HCT116 (cell line): ENCODE measurements at regions not wholly inside any gene's neighbourhood (a gene's known extent, or its start where the extent isn't known, plus 50 kb on each side); places are given as distances from the start of the nearest gene placed in this dataset.
A peak's percentile ranks its signal among the peaks of the same experiment; 100 is the strongest.

Source experiments
- ATAC-seq: fragments of 200-7000 bp; cut with Tn5 transposase; 2 replicates; pipeline ENCODE4 v1.9.1; 2020; ENCODE audit warnings: mild to moderate bottlenecking, moderate library complexity
- BruUV-seq: library from RNA; stranded (reverse); fragments of 400-500 nt; replicated peaks from 2 replicates; lab custom pipeline; 2021; lab: Mats Ljungman, UMichigan
- CTCF ChIA-PET: fragments of 300-600 bp; sonication (Branson Sonifier 250); formaldehyde crosslinking; loops from one replicate; lab custom pipeline; 2021; ENCODE audit warnings: antibody characterized with exemption; lab: Charles Lee
- POLR2A ChIA-PET: fragments of 300-600, 350-600 bp; sonication (Branson Sonifier 250); formaldehyde crosslinking; loops from one replicate; lab custom pipeline; 2021; ENCODE audit warnings: antibody characterized with exemption; lab: Charles Lee
- RAD21 ChIA-PET, 2 experiments: fragments of 300-600 bp; sonication (Branson Sonifier 250); formaldehyde crosslinking; loops; one replicate each; lab custom pipeline; 2023; ENCODE audit warnings: low total read pairs in 2 of 2; ENCODE audit not compliant: uncharacterized antibody in 2 of 2, unreplicated experiment in 2 of 2, low non-redundant PET in 1 of 2; lab: Charles Lee
- DNase-seq: peaks from one replicate; pipeline ENCODE4 v3.0.0-alpha.2; 2010; ENCODE audit warnings: low read depth, low spot score
- H2AFZ ChIP-seq: fragments of 200-600 bp; shearing (Covaris generic), sonication (generic); 2 replicates; pipeline ENCODE4 v1.6.1; 2017; ENCODE audit warnings: low read depth, mixed run types, mixed read lengths, antibody characterized with exemption, low read length; ENCODE audit not compliant: poor library complexity, severe bottlenecking
- H3K27ac ChIP-seq: 2 replicates; pipeline ENCODE4 v1.5.1; 2012; ENCODE audit warnings: low read depth, low read length
- H3K27me3 ChIP-seq: fragments of 200-600 bp; sonication (generic); 2 replicates; pipeline ENCODE4 v1.6.1; 2016; ENCODE audit warnings: mixed run types, low read length, mixed read lengths; ENCODE audit not compliant: insufficient read depth
- H3K36me3 ChIP-seq, 2 experiments: fragments of 200-500 bp in 1 of 2; fragments of 200-600 bp in 1 of 2; sonication (Bioruptor generic) in 1 of 2; sonication (generic) in 1 of 2; 2 replicates each; pipeline versions ENCODE4 v1.5.1 to v1.6.1; 2014 to 2016; ENCODE audit warnings: low read length in 2 of 2, inconsistent platforms in 1 of 2, mixed read lengths in 1 of 2, mixed run types in 1 of 2; ENCODE audit not compliant: insufficient read depth in 2 of 2, control insufficient read depth in 1 of 2
- H3K4me1 ChIP-seq, 2 experiments: fragments of 200-600 bp in 1 of 2; sonication (generic) in 1 of 2; 2 replicates each; pipeline versions ENCODE4 v1.5.1 to v1.6.1; 2012 to 2017; ENCODE audit warnings: low read length in 2 of 2, inconsistent platforms in 1 of 2, mild to moderate bottlenecking in 1 of 2, mixed read lengths in 1 of 2, mixed run types in 1 of 2, moderate library complexity in 1 of 2; ENCODE audit not compliant: insufficient read depth in 2 of 2, control insufficient read depth in 1 of 2
- H3K4me2 ChIP-seq: fragments of 200-600 bp; sonication (generic); 2 replicates; pipeline ENCODE4 v1.6.1; 2017; ENCODE audit warnings: mixed run types, low read length, mixed read lengths
- H3K4me3 ChIP-seq, 2 experiments: fragments of 200-600 bp in 1 of 2; sonication (generic) in 1 of 2; replicated peaks in 1 of 2; 2 replicates each; pipeline ENCODE4 v1.5.1; 2011 to 2016; ENCODE audit warnings: low read length in 2 of 2, control low read depth in 1 of 2, low read depth in 1 of 2, mild to moderate bottlenecking in 1 of 2, mixed read lengths in 1 of 2, mixed run types in 1 of 2
- H3K79me2 ChIP-seq: fragments of 200-600 bp; sonication (generic); 2 replicates; pipeline ENCODE4 v1.6.1; 2017; ENCODE audit warnings: mild to moderate bottlenecking, mixed run types, low read length, moderate library complexity, mixed read lengths; ENCODE audit not compliant: insufficient read depth
- H3K9ac ChIP-seq: fragments of 200-600 bp; sonication (generic); 2 replicates; pipeline ENCODE4 v1.6.1; 2016; ENCODE audit warnings: low read length, mixed read lengths
- H3K9me2 ChIP-seq: fragments of 200-600 bp; sonication (generic), shearing (Covaris generic); 2 replicates; pipeline ENCODE4 v1.6.1; 2017; ENCODE audit warnings: mixed run types, mild to moderate bottlenecking, moderate library complexity; ENCODE audit not compliant: insufficient read depth
- H3K9me3 ChIP-seq, 2 experiments: fragments of 200-500 bp in 1 of 2; fragments of 200-600 bp in 1 of 2; sonication (Bioruptor generic) in 1 of 2; sonication (generic) in 1 of 2; 2 replicates each; pipeline ENCODE4 v1.6.1; 2014 to 2017; ENCODE audit warnings: low read length in 2 of 2, mixed read lengths in 2 of 2, inconsistent platforms in 1 of 2, low read depth in 1 of 2, mild to moderate bottlenecking in 1 of 2, mixed run types in 1 of 2, moderate library complexity in 1 of 2; ENCODE audit not compliant: control insufficient read depth in 1 of 2, insufficient read depth in 1 of 2
- H4K20me1 ChIP-seq: fragments of 200-600 bp; sonication (generic), shearing (Covaris generic); 2 replicates; pipeline ENCODE4 v1.6.1; 2017; ENCODE audit warnings: mixed run types, mild to moderate bottlenecking, moderate library complexity; ENCODE audit not compliant: insufficient read depth
- CBX3 ChIP-seq: IDR thresholded peaks from 2 replicates; pipeline ENCODE4 v1.6.1; 2012; ENCODE audit warnings: low read depth
- CEBPB ChIP-seq: IDR thresholded peaks from 2 replicates; pipeline ENCODE4 v1.6.1; 2012; ENCODE audit warnings: low read depth
- CTCF ChIP-seq, 3 experiments: fragments of 200-600 bp in 1 of 3; sonication (generic) in 1 of 3; IDR thresholded peaks in 2 of 3; conservative IDR thresholded peaks in 1 of 3; 2 replicates each; pipeline ENCODE4 v1.5.1; 2012 to 2017; ENCODE audit warnings: low read depth in 2 of 3, low read length in 2 of 3, antibody characterized with exemption in 1 of 3, borderline replicate concordance in 1 of 3, control low read depth in 1 of 3, mild to moderate bottlenecking in 1 of 3, mixed read lengths in 1 of 3, mixed run types in 1 of 3, moderate library complexity in 1 of 3; ENCODE audit not compliant: insufficient read depth in 1 of 3
- EZH2 ChIP-seq: fragments of 200-600 bp; sonication (generic); IDR thresholded peaks from 2 replicates; pipeline ENCODE4 v1.6.1; 2017; ENCODE audit warnings: antibody characterized with exemption, mixed run types
- EZH2phosphoT487 ChIP-seq: fragments of 200-600 bp; IDR thresholded peaks from 2 replicates; pipeline ENCODE4 v1.6.1; 2018; ENCODE audit warnings: antibody characterized with exemption, borderline replicate concordance
- FOSL1 ChIP-seq: IDR thresholded peaks from 2 replicates; pipeline ENCODE4 v1.6.1; 2012; ENCODE audit warnings: low read depth
- JUND ChIP-seq: IDR thresholded peaks from 2 replicates; pipeline ENCODE4 v1.6.1; 2012
- POLR2A ChIP-seq: IDR thresholded peaks from 2 replicates; pipeline ENCODE4 v1.7.0; 2011; ENCODE audit warnings: borderline replicate concordance; ENCODE audit not compliant: insufficient read depth, insufficient read length; ENCODE audit errors: extremely low read depth
- POLR2AphosphoS5 ChIP-seq: IDR thresholded peaks from 2 replicates; pipeline ENCODE4 v1.6.1; 2011; ENCODE audit warnings: mild to moderate bottlenecking, low read depth, low read length, moderate library complexity
- SP1 ChIP-seq: IDR thresholded peaks from 2 replicates; pipeline ENCODE4 v1.6.1; 2012; ENCODE audit warnings: low read depth
- TCF7L2 ChIP-seq: IDR thresholded peaks from 2 replicates; pipeline ENCODE4 v1.7.0; 2011; ENCODE audit warnings: borderline replicate concordance, inconsistent platforms; ENCODE audit not compliant: insufficient read depth, insufficient read length; ENCODE audit errors: extremely low read depth
- YY1 ChIP-seq: IDR thresholded peaks from 2 replicates; pipeline ENCODE4 v1.6.1; 2011; ENCODE audit warnings: low read length, low read depth, moderate library complexity, mild to moderate bottlenecking; ENCODE audit not compliant: insufficient replicate concordance; ENCODE audit errors: extremely low read depth
- ZBTB33 ChIP-seq: IDR thresholded peaks from 2 replicates; pipeline ENCODE4 v1.6.1; 2011; ENCODE audit warnings: mild to moderate bottlenecking, low read length, moderate library complexity; ENCODE audit not compliant: insufficient replicate concordance; ENCODE audit errors: extremely low read depth
- ZFX ChIP-seq: fragments of 450-650 bp; IDR thresholded peaks from 2 replicates; pipeline ENCODE4 v1.6.1; 2017
- intact Hi-C: fragments of 100-400 bp; cut with micrococcal nuclease; formaldehyde crosslinking; loops from 2 replicates; pipeline ENCODE4 v1.10.0; 2022
- TF ChIP-seq, protein P1 (sequence below): IDR thresholded peaks from 2 replicates; pipeline ENCODE4 v1.6.1; 2012
- TF ChIP-seq, protein P2 (sequence below): IDR thresholded peaks from 2 replicates; pipeline ENCODE4 v1.6.1; 2012

GRCh38 chr16:48003206-48003907 is 152.4 kb downstream of the ABCC12 start:
- DNase-seq (no peak), ATAC-seq (0 out of 2 replicates have a peak, but pooled peaks have one; percentile 34)
- Histone ChIP-seq H3K4me1 (no peaks in the 10 kb centered on the region), H3K9me2 (no peaks in the 10 kb centered on the region), H4K20me1 (no peaks in the 10 kb centered on the region), H3K4me3 (no peak overlapping the region), H3K79me2 (no peaks in the 10 kb centered on the region), H3K9ac (no peak overlapping the region), H3K36me3 (no peaks in the 10 kb centered on the region), H3K27me3 (peaks cover 13% of the 10 kb centered on the region; the same call in 1 of the 2 replicates), H2AFZ (no peak overlapping the region), H3K9me3 (no peaks in the 10 kb centered on the region), H3K4me2 (no peak overlapping the region), H3K27ac (no peak overlapping the region)
- intact Hi-C loops, result no loop called here
- POLR2A ChIA-PET, result no interaction called here
- CTCF ChIA-PET, result no interaction called here
- TF ChIP-seq CBX3 (no peak), EZH2 (no peak), ZBTB33 (no peak), SP1 (no peak), TCF7L2 (no peak), YY1 (no peak), JUND (no peak), CTCF (IDR thresholded peaks at IDR 0.05 in 2 of 3, conservative IDR thresholded peaks at IDR 0.05 in 1 of 3; ENCODE audit: borderline replicate concordance in 1 of 3, insufficient read depth in 1 of 3, low read depth in 2 of 3, low read length in 2 of 3) (no peak), POLR2A (no peak), POLR2AphosphoS5 (no peak), FOSL1 (no peak), EZH2phosphoT487 (no peak), CEBPB (no peak), ZFX (no peak)
- TF ChIP-seq, protein P1, sequence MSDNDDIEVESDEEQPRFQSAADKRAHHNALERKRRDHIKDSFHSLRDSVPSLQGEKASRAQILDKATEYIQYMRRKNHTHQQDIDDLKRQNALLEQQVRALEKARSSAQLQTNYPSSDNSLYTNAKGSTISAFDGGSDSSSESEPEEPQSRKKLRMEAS, result no peak
- TF ChIP-seq, protein P2, sequence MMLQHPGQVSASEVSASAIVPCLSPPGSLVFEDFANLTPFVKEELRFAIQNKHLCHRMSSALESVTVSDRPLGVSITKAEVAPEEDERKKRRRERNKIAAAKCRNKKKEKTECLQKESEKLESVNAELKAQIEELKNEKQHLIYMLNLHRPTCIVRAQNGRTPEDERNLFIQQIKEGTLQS, result no peak
- RAD21 ChIA-PET, result no interaction called here
- no TSS peak for BruUV-seq
